DND-41 (cell line): ENCODE measurements at regions not wholly inside any gene's neighbourhood (a gene's known extent, or its start where the extent isn't known, plus 50 kb on each side); places are given as distances from the start of the nearest gene placed in this dataset.

Experiments used
- ATAC-seq: fragments of 200-7000 bp; cut with Tn5 transposase; 3 replicates; pipeline ENCODE4 v1.9.1; 2021; ENCODE audit warnings: low read depth; ENCODE audit not compliant: insufficient read depth
- DNase-seq: peaks from one replicate; pipeline ENCODE4 v3.0.0-alpha.2; 2020
- H2AFZ ChIP-seq: 2 replicates; pipeline ENCODE4 v1.6.0; 2012; ENCODE audit warnings: low read depth, low read length
- H3K27ac ChIP-seq: 2 replicates; pipeline ENCODE4 v1.5.1; 2012; ENCODE audit warnings: low read length, inconsistent platforms
- H3K27me3 ChIP-seq: fragments of 200-600 bp; sonication (generic); 2 replicates; pipeline ENCODE4 v1.6.0; 2012; ENCODE audit warnings: low read length, mild to moderate bottlenecking, inconsistent platforms; ENCODE audit not compliant: insufficient read depth, poor library complexity
- H3K36me3 ChIP-seq: 2 replicates; pipeline ENCODE4 v1.5.1; 2012; ENCODE audit warnings: low read length, inconsistent platforms; ENCODE audit not compliant: insufficient read depth
- H3K4me1 ChIP-seq: 2 replicates; pipeline ENCODE4 v1.5.1; 2012; ENCODE audit warnings: mild to moderate bottlenecking, low read length; ENCODE audit not compliant: insufficient read depth
- H3K4me2 ChIP-seq: 2 replicates; pipeline ENCODE4 v1.6.0; 2012; ENCODE audit warnings: mild to moderate bottlenecking, moderate library complexity, low read length, inconsistent platforms; ENCODE audit not compliant: insufficient read depth
- H3K4me3 ChIP-seq, 2 experiments: fragments of 200-600 bp in 1 of 2; shearing (Covaris generic) in 1 of 2; 2 replicates each; pipeline ENCODE4 v1.5.1; 2012 to 2016; ENCODE audit warnings: inconsistent platforms in 2 of 2, low read length in 2 of 2, mild to moderate bottlenecking in 2 of 2, low read depth in 1 of 2, moderate library complexity in 1 of 2
- H3K79me2 ChIP-seq: 2 replicates; pipeline ENCODE4 v1.6.0; 2012; ENCODE audit warnings: low read length, inconsistent platforms; ENCODE audit not compliant: insufficient read depth
- H3K9ac ChIP-seq: 2 replicates; pipeline ENCODE4 v1.6.0; 2012; ENCODE audit warnings: low read depth, mild to moderate bottlenecking, inconsistent platforms, low read length, moderate library complexity
- H3K9me3 ChIP-seq: 2 replicates; pipeline ENCODE4 v1.5.1; 2012; ENCODE audit warnings: low read length, moderate library complexity, mild to moderate bottlenecking, inconsistent platforms; ENCODE audit not compliant: insufficient read depth, severe bottlenecking
- H4K20me1 ChIP-seq: 2 replicates; pipeline ENCODE4 v1.6.0; 2012; ENCODE audit warnings: low read length; ENCODE audit not compliant: insufficient read depth
- EZH2 ChIP-seq: IDR thresholded peaks from 3 replicates; pipeline ENCODE4 v1.6.1; 2012; ENCODE audit warnings: borderline replicate concordance, low read depth, mild to moderate bottlenecking, moderate library complexity, low read length, inconsistent platforms; ENCODE audit not compliant: severe bottlenecking
- TF ChIP-seq, protein P1 (sequence below): IDR thresholded peaks from 2 replicates; pipeline ENCODE4 v1.5.1; 2012; ENCODE audit warnings: borderline replicate concordance, low read length, moderate library complexity, mild to moderate bottlenecking; ENCODE audit not compliant: poor library complexity, severe bottlenecking; ENCODE audit errors: extremely low read depth

DNA sequence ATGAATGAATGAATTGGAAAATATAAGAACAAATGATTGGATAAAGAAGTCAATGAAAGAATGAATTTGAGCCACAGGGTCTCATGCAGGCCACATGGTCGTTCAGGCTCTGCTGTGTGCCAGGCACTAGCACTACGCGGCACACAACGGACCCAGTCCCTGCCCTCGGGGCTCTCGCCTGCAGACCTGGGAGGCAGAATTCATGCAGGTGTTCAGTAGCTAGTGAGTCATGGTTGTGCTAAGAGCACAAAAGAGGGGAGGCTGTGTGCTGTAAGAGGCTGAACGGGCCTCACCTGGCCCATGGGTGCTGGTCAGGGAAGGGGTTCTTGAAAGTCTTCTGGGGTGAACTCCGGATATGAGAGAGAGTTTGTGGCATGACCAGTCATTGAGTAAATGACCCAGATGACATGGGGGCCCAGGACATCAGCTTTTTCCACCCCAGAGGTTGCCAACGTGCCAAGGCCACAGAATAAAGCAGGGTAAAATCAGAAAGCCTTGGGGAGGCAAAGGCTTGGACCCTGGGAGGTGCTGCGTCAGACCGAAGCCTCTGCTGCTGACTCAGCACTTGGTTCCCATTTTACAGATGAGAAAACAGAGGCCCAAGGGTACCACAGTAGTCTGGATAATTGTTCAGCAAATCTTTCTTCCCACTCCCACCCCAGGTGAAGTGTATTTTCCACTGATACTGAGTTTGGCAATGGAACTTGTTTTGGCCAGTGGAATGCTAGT, 264.3 kb upstream of the MVB12B start:
- Histone ChIP-seq H3K4me2 (no peak overlapping the region), H4K20me1 (peaks cover 2% of the 10 kb centered on the region; the same call in 1 of the 2 replicates), H3K27ac (no peak overlapping the region), H3K9me3 (no peaks in the 10 kb centered on the region), H3K9ac (no peak overlapping the region), H3K4me1 (no peaks in the 10 kb centered on the region), H3K4me3 (no peak overlapping the region), H3K36me3 (no peaks in the 10 kb centered on the region), H2AFZ (no peak overlapping the region), H3K79me2 (no peaks in the 10 kb centered on the region), H3K27me3 (no peaks in the 10 kb centered on the region)
- ATAC-seq (no peak), DNase-seq (no peak)
- no peak for TF ChIP-seq EZH2
- TF ChIP-seq, protein P1, sequence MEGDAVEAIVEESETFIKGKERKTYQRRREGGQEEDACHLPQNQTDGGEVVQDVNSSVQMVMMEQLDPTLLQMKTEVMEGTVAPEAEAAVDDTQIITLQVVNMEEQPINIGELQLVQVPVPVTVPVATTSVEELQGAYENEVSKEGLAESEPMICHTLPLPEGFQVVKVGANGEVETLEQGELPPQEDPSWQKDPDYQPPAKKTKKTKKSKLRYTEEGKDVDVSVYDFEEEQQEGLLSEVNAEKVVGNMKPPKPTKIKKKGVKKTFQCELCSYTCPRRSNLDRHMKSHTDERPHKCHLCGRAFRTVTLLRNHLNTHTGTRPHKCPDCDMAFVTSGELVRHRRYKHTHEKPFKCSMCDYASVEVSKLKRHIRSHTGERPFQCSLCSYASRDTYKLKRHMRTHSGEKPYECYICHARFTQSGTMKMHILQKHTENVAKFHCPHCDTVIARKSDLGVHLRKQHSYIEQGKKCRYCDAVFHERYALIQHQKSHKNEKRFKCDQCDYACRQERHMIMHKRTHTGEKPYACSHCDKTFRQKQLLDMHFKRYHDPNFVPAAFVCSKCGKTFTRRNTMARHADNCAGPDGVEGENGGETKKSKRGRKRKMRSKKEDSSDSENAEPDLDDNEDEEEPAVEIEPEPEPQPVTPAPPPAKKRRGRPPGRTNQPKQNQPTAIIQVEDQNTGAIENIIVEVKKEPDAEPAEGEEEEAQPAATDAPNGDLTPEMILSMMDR, result no peak

DNA sequence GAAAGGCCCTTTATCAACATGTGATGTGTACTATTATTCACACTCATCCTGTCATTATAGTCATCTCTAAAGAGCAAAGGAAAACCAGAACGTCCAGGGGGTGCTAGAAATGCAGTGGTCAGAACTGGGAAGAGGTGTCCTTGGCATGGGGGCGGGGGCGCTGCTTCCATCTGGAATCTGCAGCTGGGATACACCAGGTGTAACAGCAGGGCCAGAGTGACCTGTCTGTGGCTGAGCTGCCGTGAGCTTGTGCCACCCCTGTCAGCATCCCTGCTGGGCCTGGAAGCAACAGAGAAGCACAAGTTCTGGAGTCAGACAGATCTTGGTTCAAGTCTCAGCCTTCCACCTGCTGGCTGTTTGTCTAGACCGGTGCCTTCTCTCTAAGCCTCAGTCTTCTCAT, 263.3 kb upstream of the MVB12B start:
- ATAC-seq (no peak), DNase-seq (no peak)
- H3K36me3 ChIP-seq, result no peaks in the 10 kb centered on the region
- H3K27me3 ChIP-seq, result no peaks in the 10 kb centered on the region
- H3K4me2 ChIP-seq, result no peak overlapping the region
- no peak overlapping the region for H3K27ac ChIP-seq
- no peak overlapping the region for H3K9ac ChIP-seq
- H3K4me1 ChIP-seq, result no peaks in the 10 kb centered on the region
- peaks cover 2% of the 10 kb centered on the region; the same call in 1 of the 2 replicates for H4K20me1 ChIP-seq
- no peaks in the 10 kb centered on the region for H3K79me2 ChIP-seq
- no peak overlapping the region for H2AFZ ChIP-seq
- no peak for TF ChIP-seq EZH2
- TF ChIP-seq, protein P1, result no peak
- H3K4me3 ChIP-seq, result no peak overlapping the region
- no peaks in the 10 kb centered on the region for H3K9me3 ChIP-seq

DNA sequence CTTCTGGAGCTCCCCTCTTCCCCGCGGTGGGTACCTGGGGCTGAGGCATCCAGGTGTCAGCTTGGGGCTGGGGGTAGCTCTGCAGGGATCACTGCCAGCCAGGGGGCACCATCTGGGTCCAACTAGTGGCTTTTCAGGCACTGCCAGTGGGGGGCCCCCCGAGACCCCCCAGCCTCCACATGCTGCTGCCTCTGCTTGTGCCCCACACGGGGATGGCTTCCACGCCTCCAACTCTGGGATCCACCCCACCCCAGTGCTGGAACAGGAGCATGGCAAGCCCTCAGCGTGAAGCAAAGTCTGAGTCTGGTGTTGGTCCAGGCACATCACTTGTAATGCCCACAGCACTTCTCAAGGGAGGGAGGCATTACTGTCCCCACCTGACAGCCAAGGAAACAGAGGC, 260.5 kb upstream of the MVB12B start:
- DNase-seq, result no peak
- Histone ChIP-seq H3K36me3 (no peaks in the 10 kb centered on the region), H3K9me3 (no peaks in the 10 kb centered on the region), H3K4me3 (no peak overlapping the region), H3K27ac (no peak overlapping the region), H3K27me3 (no peaks in the 10 kb centered on the region), H3K4me2 (no peak overlapping the region), H2AFZ (no peak overlapping the region), H3K9ac (no peak overlapping the region), H4K20me1 (no peaks in the 10 kb centered on the region; the same call in 1 of the 2 replicates), H3K79me2 (no peaks in the 10 kb centered on the region), H3K4me1 (no peaks in the 10 kb centered on the region)
- ATAC-seq, result no peak
- TF ChIP-seq EZH2, result no peak
- TF ChIP-seq, protein P1, result no peak
